ENCODE measurements at regions not wholly inside any gene's neighbourhood (a gene's known extent, or its start where the extent isn't known, plus 50 kb on each side); places are given as distances from the start of the nearest gene placed in this dataset.

- H3K4me1 ChIP-seq (ENCODE audit: control insufficient read depth, low read length), result no peaks in the 10 kb centered on the region
- no peak overlapping the region for H3K4me2 ChIP-seq (ENCODE audit: low read length)
- no peaks in the 10 kb centered on the region for H3F3A ChIP-seq (ENCODE audit: control insufficient read depth, insufficient read depth)
- no peak overlapping the region for H3K27ac ChIP-seq (ENCODE audit: low read depth, low read length)
- H3K9me3 ChIP-seq (ENCODE audit: control insufficient read depth, insufficient read depth, low read length), result no peaks in the 10 kb centered on the region
- H3K36me3 ChIP-seq (ENCODE audit: control insufficient read depth, low read length), result no peaks in the 10 kb centered on the region
- no peaks in the 10 kb centered on the region for H3K79me2 ChIP-seq (ENCODE audit: control insufficient read depth, low read length)
- H4K20me1 ChIP-seq (ENCODE audit: control insufficient read depth, insufficient read depth, low read depth, low read length), result no peaks in the 10 kb centered on the region
- H3K4me3 ChIP-seq (ENCODE audit: low read length), result no peak overlapping the region
- no peaks in the 10 kb centered on the region for H3K9me2 ChIP-seq (replicated peaks; ENCODE audit: control insufficient read depth, low read length)
- TF ChIP-seq CTCF (IDR thresholded peaks at IDR 0.05; ENCODE audit: low read depth, low read length, poor library complexity, severe bottlenecking), result no peak
- TF ChIP-seq EZH2phosphoT487 (IDR thresholded peaks at IDR 0.05; ENCODE audit: borderline replicate concordance, low read length), result no peak
- no peaks in the 10 kb centered on the region; the same call in 1 of the 2 replicates for H3K27me3 ChIP-seq (ENCODE audit: control insufficient read depth, low read length)
Measured at GRCh38 chr2:43078781-43079755, 147.3 kb downstream of the ZFP36L2 start.

- Histone ChIP-seq H3K9me2 (replicated peaks; ENCODE audit: control insufficient read depth, low read length) (no peaks in the 10 kb centered on the region), H3K4me1 (ENCODE audit: control insufficient read depth, low read length) (no peaks in the 10 kb centered on the region), H3K4me2 (ENCODE audit: low read length) (no peak overlapping the region), H3K79me2 (ENCODE audit: control insufficient read depth, low read length) (no peaks in the 10 kb centered on the region), H4K20me1 (ENCODE audit: control insufficient read depth, insufficient read depth, low read depth, low read length) (no peaks in the 10 kb centered on the region), H3F3A (ENCODE audit: control insufficient read depth, insufficient read depth) (no peaks in the 10 kb centered on the region), H3K9me3 (ENCODE audit: control insufficient read depth, insufficient read depth, low read length) (no peaks in the 10 kb centered on the region), H3K27ac (ENCODE audit: low read depth, low read length) (no peak overlapping the region), H3K4me3 (ENCODE audit: low read length) (no peak overlapping the region), H3K36me3 (ENCODE audit: control insufficient read depth, low read length) (no peaks in the 10 kb centered on the region), H3K27me3 (ENCODE audit: control insufficient read depth, low read length) (no peaks in the 10 kb centered on the region; the same call in 1 of the 2 replicates)
- TF ChIP-seq CTCF (IDR thresholded peaks at IDR 0.05; ENCODE audit: low read depth, low read length, poor library complexity, severe bottlenecking), result no peak
- no peak for TF ChIP-seq EZH2phosphoT487 (IDR thresholded peaks at IDR 0.05; ENCODE audit: borderline replicate concordance, low read length)
Measured at GRCh38 chr2:43078301-43078700, 148.1 kb downstream of the ZFP36L2 start.

GRCh38 chr2:43077876-43078275, 148.5 kb downstream of the ZFP36L2 start:
- H3K9me2 ChIP-seq (replicated peaks; ENCODE audit: control insufficient read depth, low read length), result no peaks in the 10 kb centered on the region
- no peaks in the 10 kb centered on the region for H3K4me1 ChIP-seq (ENCODE audit: control insufficient read depth, low read length)
- no peaks in the 10 kb centered on the region for H3K36me3 ChIP-seq (ENCODE audit: control insufficient read depth, low read length)
- H3K27me3 ChIP-seq (ENCODE audit: control insufficient read depth, low read length), result no peaks in the 10 kb centered on the region; the same call in 1 of the 2 replicates
- H3K79me2 ChIP-seq (ENCODE audit: control insufficient read depth, low read length), result no peaks in the 10 kb centered on the region
- no peak for TF ChIP-seq CTCF (IDR thresholded peaks at IDR 0.05; ENCODE audit: low read depth, low read length, poor library complexity, severe bottlenecking)
- TF ChIP-seq EZH2phosphoT487 (IDR thresholded peaks at IDR 0.05; ENCODE audit: borderline replicate concordance, low read length), result no peak
- no peaks in the 10 kb centered on the region for H3K9me3 ChIP-seq (ENCODE audit: control insufficient read depth, insufficient read depth, low read length)
- no peak overlapping the region for H3K4me2 ChIP-seq (ENCODE audit: low read length)
- H4K20me1 ChIP-seq (ENCODE audit: control insufficient read depth, insufficient read depth, low read depth, low read length), result no peaks in the 10 kb centered on the region
- H3K27ac ChIP-seq (ENCODE audit: low read depth, low read length), result no peak overlapping the region
- H3K4me3 ChIP-seq (ENCODE audit: low read length), result no peak overlapping the region
- no peaks in the 10 kb centered on the region for H3F3A ChIP-seq (ENCODE audit: control insufficient read depth, insufficient read depth)
